Right atrium auricular region (tissue), 2 donors: ENCODE measurements at regions not wholly inside any gene's neighbourhood (a gene's known extent, or its start where the extent isn't known, plus 50 kb on each side); places are given as distances from the start of the nearest gene placed in this dataset.

Experiments
- DNase-seq: peaks from one replicate; pipeline ENCODE4 v3.0.0-alpha.2; 2019; ENCODE audit warnings: low spot score
- H3K27ac ChIP-seq, 2 donors: fragments of 200-600 bp; sonication (generic); 1 replicate in 1 of 2; 2 replicates in 1 of 2; pipeline ENCODE4 v1.5.1; 2016 to 2019
- H3K27me3 ChIP-seq, 2 donors: fragments of 200-600 bp; sonication (generic); one replicate each; pipeline versions ENCODE4 v1.5.1 to v1.6.0; 2017 to 2019
- H3K36me3 ChIP-seq: fragments of 200-600 bp; sonication (generic); one replicate; pipeline ENCODE4 v1.5.1; 2016
- H3K4me1 ChIP-seq, 2 donors: fragments of 200-600 bp; sonication (generic); one replicate each; pipeline versions ENCODE4 v1.5.1 to v1.6.0; 2017 to 2019
- H3K4me3 ChIP-seq, 2 donors: fragments of 200-600 bp; sonication (generic); 1 replicate in 1 of 2; 2 replicates in 1 of 2; pipeline ENCODE4 v1.5.1; 2017 to 2019; ENCODE audit warnings: mild to moderate bottlenecking in 1 of 2, moderate library complexity in 1 of 2
- H3K9me3 ChIP-seq, 2 donors: fragments of 200-600 bp; sonication (generic); one replicate each; pipeline ENCODE4 v1.5.1; 2019
- CTCF ChIP-seq, 2 donors: fragments of 200-600 bp; sonication (generic); IDR thresholded peaks; one replicate each; pipeline ENCODE4 v1.5.1; 2019; ENCODE audit warnings: antibody characterized with exemption in 2 of 2

- DNase-seq, result no peak
- peaks cover 0 to 53% of the 10 kb centered on the region in 2 donors for H3K4me1 ChIP-seq
- H3K27ac ChIP-seq, result peak overlapping the region; percentile 62 to 87
- no peak for TF ChIP-seq CTCF (IDR thresholded peaks at IDR 0.05)
- H3K36me3 ChIP-seq, result no peaks in the 10 kb centered on the region
- no peaks in the 10 kb centered on the region for H3K9me3 ChIP-seq
- no peaks in the 10 kb centered on the region for H3K27me3 ChIP-seq
- H3K4me3 ChIP-seq, result no peak overlapping the region
Observed at GRCh38 chr7:16026253-16027020, 340.0 kb upstream of the MEOX2 start.

GRCh38 chr7:16025696-16026095 is 339.2 kb upstream of the MEOX2 start:
- Histone ChIP-seq H3K9me3 (no peaks in the 10 kb centered on the region), H3K27ac (peak overlapping the region; percentile 62 to 87), H3K36me3 (no peaks in the 10 kb centered on the region), H3K27me3 (no peaks in the 10 kb centered on the region), H3K4me3 (no peak overlapping the region), H3K4me1 (peaks cover 0 to 53% of the 10 kb centered on the region in 2 donors)
- TF ChIP-seq CTCF (IDR thresholded peaks at IDR 0.05), result no peak
- no peak for DNase-seq

GRCh38 chr7:16023503-16023902 is 337.0 kb upstream of the MEOX2 start:
- H3K27ac ChIP-seq, result no peak overlapping the region
- H3K27me3 ChIP-seq, result no peaks in the 10 kb centered on the region
- no peak overlapping the region for H3K4me3 ChIP-seq
- H3K9me3 ChIP-seq, result no peaks in the 10 kb centered on the region
- H3K4me1 ChIP-seq, result peaks cover 0 to 53% of the 10 kb centered on the region in 2 donors
- no peaks in the 10 kb centered on the region for H3K36me3 ChIP-seq
- DNase-seq, result no peak
- TF ChIP-seq CTCF (IDR thresholded peaks at IDR 0.05), result no peak

- DNase-seq, result no peak
- Histone ChIP-seq H3K4me3 (no peak overlapping the region), H3K36me3 (no peaks in the 10 kb centered on the region), H3K9me3 (no peaks in the 10 kb centered on the region), H3K27me3 (no peaks in the 10 kb centered on the region), H3K4me1 (peaks cover 0 to 52% of the 10 kb centered on the region in 2 donors), H3K27ac (no peak overlapping the region)
- no peak for TF ChIP-seq CTCF (IDR thresholded peaks at IDR 0.05)
Observed at GRCh38 chr7:16023046-16023445, 336.6 kb upstream of the MEOX2 start.

- H3K4me3 ChIP-seq, result no peak overlapping the region
- no peak for TF ChIP-seq CTCF (IDR thresholded peaks at IDR 0.05)
- H3K9me3 ChIP-seq, result no peaks in the 10 kb centered on the region
- no peak overlapping the region for H3K27ac ChIP-seq
- H3K36me3 ChIP-seq, result no peaks in the 10 kb centered on the region
- H3K4me1 ChIP-seq, result peaks cover 0 to 43% of the 10 kb centered on the region in 2 donors
- no peak for DNase-seq
- H3K27me3 ChIP-seq, result no peaks in the 10 kb centered on the region
Observed at GRCh38 chr7:16021851-16022250, 335.4 kb upstream of the MEOX2 start.

GRCh38 chr7:16015981-16016380 is 329.5 kb upstream of the MEOX2 start:
- peaks cover 0 to under 1% of the 10 kb centered on the region in 2 donors for H3K9me3 ChIP-seq
- DNase-seq, result no peak
- H3K4me3 ChIP-seq, result no peak overlapping the region
- no peaks in the 10 kb centered on the region for H3K4me1 ChIP-seq
- TF ChIP-seq CTCF (IDR thresholded peaks at IDR 0.05), result no peak
- no peaks in the 10 kb centered on the region for H3K36me3 ChIP-seq
- no peak overlapping the region for H3K27ac ChIP-seq
- no peaks in the 10 kb centered on the region for H3K27me3 ChIP-seq
